Left colon (tissue), 2 donors: ENCODE measurements at regions not wholly inside any gene's neighbourhood (a gene's known extent, or its start where the extent isn't known, plus 50 kb on each side); places are given as distances from the start of the nearest gene placed in this dataset.
A peak's percentile ranks its signal among the peaks of the same experiment; 100 is the strongest.

Experiments
- ATAC-seq: fragments of 200-7000 bp; cut with Tn5 transposase; one replicate; pipeline ENCODE4 v1.9.1; 2020; ENCODE audit warnings: mild to moderate bottlenecking, moderate library complexity
- DNase-seq, 2 donors: peaks; one replicate each; pipeline ENCODE4 v3.0.0-alpha.2; 2020
- intact Hi-C, 2 donors: fragments of 100-400 bp; cut with DNase I in 1 of 2; cut with micrococcal nuclease in 1 of 2; formaldehyde crosslinking; loops; one replicate each; pipeline versions ENCODE4 v1.11.2 to v1.14.0; 2022; cut with DNase I, micrococcal nuclease
- donor health status: DM: no; HTN: no; CAD: no.
- donor health status: DM: yes; HTN: yes; CAD: no.

DNA sequence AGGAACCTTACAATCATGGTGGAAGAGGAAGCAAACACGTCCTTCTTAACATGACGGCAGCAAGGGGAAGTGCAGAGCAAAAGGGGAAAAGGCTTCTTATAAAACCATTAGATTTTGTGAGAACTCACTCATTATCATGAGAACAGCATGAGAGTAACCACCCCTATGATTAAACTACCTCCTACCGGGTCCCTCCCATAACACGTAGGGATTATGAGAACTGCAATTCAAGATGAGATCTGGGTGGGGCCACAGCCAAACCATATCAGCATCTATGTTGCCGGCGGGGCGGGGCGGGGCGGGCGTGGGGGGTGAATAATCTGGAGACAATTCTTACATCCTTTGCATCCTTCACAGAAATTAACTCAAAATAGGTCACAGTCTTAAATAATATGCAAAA lies 58.8 kb upstream of the GFPT2 start:
- no peak for ATAC-seq

DNA sequence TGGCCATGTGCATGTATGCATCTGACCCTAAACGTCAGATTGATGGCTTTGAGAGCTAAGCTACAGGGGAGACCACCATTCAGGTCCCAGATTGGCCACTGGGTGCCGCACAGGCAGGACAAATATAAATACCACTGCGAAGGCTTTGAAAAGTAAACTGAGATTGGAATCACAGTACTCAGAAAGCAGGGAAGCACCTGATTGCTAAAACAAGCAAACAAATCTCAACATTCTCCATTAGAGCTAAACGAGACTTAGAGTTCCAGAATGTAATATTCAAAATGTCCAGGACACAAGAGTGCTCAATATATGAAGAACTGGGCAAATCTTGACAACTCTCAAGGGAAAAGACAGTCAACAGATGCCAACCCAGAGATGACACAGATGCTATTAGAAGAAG lies 61.0 kb upstream of the GFPT2 start:
- ATAC-seq (no peak), DNase-seq (no peak)
- intact Hi-C loops, result no loop called here

More for the DNA sequence above, 58.8 kb upstream of the GFPT2 start:
- intact Hi-C loops, result no loop called here
- DNase-seq, result no peak

DNA sequence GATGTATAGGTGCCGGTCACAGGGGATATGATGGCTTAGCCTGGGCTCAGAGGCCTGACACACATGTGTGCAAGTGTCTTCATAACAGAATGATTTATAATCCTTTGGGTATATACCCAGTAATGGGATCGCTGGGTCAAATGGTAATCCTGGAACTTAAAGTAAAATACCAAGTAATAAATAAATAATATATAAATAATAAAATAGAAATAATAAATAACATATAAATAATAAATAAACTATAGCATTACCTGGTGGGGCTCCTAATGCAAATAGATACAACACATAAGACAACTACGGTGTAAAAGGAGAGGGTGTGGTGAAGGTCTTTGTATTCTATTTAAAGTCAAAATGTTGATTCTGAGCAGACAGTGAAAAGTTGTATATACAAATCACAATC lies 68.5 kb upstream of the GFPT2 start:
- no peak for ATAC-seq
- intact Hi-C loops, result no loop called here
- no peak for DNase-seq

GRCh38 chr5:180423133-180423532 lies 70.0 kb upstream of the GFPT2 start:
- no peak for DNase-seq
- intact Hi-C loops, result no loop called here
- ATAC-seq, result no peak

DNA sequence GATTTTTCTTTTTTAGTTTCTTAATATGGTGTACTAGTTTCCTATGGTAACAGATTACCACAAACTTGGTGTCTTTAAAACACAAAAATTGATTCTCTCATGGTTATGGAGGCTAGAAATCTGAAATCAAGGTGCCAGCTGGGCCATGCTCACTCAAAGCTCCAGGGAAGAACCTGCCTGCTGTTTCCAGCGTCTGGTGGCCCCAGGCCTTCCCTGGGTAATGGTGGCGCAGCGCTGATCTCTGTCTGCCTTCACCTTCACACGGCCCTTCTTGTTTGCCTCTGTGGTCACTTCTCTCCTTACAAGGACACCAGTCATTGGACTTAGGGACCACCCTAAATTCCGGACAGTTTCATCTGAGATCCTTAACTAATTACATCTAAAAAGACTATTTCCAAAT lies 70.5 kb upstream of the GFPT2 start:
- ATAC-seq (no peak), DNase-seq (no peak)
- intact Hi-C loops, result no loop called here

- intact Hi-C loops, result no loop called here
- DNase-seq (no peak), ATAC-seq (no peak)
These were observed 70.1 kb upstream of the CNOT6 start for GRCh38 chr5:180424094-180424493.

- ATAC-seq, result no peak
- intact Hi-C loops, result no loop called here
- no peak for DNase-seq
These were observed 65.6 kb upstream of the CNOT6 start for GRCh38 chr5:180428598-180428997.

DNA sequence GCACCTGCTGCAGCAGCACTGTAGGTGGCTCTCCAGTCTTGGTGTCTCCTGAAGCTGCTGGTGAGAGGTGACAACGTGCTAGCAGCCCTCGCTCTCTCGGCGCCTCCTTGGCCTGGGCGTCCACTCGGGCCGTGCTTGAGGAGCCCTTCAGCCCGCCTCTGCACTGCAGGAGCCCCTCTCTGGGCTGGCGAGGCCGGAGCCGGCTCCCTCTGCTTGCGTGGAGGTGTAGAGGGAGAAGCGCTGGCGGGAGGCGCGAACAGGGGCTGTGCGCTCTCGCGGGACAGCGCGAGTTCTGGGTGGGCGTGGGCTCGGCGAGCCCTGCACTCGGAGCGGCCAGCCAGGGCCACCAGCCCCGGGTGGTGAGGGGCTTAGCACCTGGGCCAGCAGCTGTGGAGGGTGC lies 62.2 kb upstream of the CNOT6 start:
- ATAC-seq (no peak), DNase-seq (no peak)
- intact Hi-C loops, result no loop called here

- intact Hi-C loops, result no loop called here
- DNase-seq, result no peak
- no peak for ATAC-seq
These were observed 61.2 kb upstream of the CNOT6 start for GRCh38 chr5:180433032-180433422.

DNA sequence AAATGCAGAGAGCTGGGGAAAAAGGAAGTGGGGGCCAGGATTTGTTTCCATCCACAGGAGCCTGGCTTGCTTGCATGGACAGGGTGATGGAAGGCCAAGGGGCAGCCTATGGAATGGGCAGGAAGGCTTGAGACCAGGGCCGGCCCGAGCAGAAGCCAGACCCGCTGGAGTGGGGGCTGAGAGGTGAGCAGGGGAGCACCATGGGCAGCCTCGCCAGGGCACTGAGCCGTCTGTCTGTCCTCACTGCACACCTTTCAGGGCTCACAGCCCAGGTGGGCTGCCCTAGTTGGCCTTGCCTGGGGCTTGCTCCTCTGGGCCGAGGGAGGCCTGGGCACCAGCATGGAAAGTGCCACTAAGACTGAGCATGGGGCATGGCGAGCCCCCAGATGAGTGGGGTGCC lies 58.6 kb upstream of the CNOT6 start:
- intact Hi-C loops, result no loop called here
- no peak for DNase-seq
- no peak for ATAC-seq

DNA sequence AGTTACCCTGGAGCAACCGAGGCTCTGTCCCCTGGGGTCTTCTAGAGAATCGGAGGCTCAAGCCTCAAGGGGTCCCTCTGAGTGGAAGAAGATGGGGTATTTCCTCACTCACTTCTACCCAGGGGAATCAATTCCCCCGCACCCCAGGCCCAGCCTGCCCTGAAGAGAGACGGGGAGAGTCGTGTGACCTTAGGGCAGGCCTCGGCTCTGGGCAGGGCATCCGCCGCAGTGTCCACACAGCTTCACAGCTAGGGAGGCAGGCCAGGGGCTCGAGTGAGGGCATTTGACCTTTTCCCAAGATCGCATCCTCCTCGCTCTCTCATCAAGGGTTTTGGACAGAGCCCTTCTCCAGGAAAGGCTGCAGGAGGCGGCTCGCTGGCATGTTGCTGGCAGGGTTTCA lies 57.9 kb upstream of the CNOT6 start:
- DNase-seq (no peak), ATAC-seq (no peak)
- intact Hi-C loops, result no loop called here

- no peak for ATAC-seq
- no peak for DNase-seq
- intact Hi-C loops, result no loop called here
These were observed 57.2 kb upstream of the CNOT6 start for GRCh38 chr5:180436936-180437335.

GRCh38 chr5:180437336-180437735 lies 56.8 kb upstream of the CNOT6 start:
- intact Hi-C loops, result no loop called here
- ATAC-seq, result no peak
- DNase-seq, result no peak

DNA sequence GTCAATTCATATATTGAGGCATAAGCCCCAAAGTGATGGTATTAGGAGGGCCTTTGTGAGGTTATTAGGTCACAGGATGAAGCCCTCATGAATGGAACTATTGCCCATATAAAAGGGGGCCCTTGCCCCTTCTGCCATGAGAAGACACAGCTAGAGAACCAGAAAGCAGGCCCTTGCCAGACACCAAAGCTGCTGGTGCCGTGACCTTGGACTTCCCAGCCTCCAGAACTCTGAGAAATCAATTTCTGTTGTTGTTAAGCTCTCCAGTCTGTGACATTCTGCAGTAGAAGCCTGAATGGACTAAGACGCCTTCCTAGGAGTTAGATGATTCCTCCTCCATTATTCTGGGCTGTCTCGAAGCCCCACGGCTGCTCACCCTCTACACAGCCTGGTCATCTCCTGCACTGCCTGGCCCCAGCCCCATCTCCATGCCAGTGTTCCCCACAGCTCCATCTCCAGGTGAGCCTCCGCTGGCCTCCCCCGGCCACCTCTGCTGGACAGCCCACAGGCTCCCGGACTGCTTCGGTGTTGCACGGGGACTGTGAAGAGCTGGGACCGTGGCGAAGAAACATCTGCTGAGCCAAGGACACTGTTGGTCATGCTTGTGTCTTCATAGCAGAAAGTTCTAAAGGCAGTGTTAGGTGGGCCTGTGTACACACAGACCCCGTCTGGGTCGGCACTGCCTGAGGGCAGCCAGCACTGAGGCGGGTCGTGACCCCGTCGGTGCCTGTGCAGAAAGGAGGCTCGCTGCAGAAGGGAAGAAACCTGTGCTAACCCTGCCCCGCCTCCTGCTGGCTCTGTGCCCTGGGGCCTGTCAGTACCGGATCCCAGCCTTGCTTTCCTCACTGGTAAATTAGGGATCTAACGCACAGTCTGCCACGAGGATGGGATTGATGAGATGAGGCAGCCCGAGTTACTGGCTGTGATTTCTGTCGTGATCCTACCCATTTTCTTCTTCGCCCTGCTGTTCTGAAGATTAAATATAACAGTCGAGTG lies 55.1 kb upstream of the CNOT6 start:
- DNase-seq (peak in 1 of 2 donors; percentile 10), ATAC-seq (no peak)
- intact Hi-C loops, result no loop called here

DNA sequence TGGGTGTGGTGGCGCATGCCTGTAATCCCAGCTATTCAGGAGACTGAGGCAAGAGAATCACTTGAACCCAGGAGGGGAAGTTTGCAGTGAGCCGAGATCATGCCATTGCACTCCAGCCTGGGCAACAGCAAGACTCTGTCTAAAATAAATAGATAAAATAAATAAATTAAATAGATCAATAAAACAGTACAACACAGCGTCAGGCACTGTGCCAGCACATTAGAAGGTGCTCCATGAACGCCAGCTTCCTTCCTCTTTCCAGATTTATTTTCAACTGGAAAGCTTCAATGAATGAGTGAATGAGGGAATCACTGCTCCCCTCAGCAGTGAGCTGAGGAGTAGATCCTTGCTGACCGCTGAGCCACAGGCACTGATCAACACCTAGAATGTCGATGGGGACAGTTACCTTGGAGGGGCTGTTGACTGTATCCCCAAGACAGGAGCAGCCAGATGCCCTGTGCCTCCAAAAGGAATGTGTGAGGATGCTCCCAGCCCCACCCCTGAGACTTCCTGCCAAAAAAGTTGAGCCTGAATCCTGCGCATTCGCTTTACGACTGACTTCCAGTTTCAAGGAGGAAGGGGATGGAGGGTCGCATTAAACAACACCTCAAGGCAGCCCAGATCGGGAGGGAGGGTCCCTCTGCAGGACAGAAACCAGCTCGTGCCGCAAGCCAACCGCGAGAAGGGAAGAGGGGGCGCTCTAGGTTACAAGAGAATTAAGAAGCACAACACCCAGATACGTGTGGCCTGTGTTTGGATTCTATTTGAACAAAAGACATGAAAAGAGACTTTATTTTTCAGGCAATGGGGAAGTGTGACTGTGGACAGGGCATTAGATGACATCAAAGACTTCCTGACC lies 54.0 kb upstream of the CNOT6 start:
- DNase-seq, result no peak
- no peak for ATAC-seq
- intact Hi-C loops, result no loop called here

GRCh38 chr5:180441564-180442051 lies 52.6 kb upstream of the CNOT6 start:
- intact Hi-C loops, result no loop called here
- ATAC-seq (no peak), DNase-seq (no peak)
